ENCODE measurements at regions not wholly inside any gene's neighbourhood (a gene's known extent, or its start where the extent isn't known, plus 50 kb on each side); places are given as distances from the start of the nearest gene placed in this dataset.

DNA sequence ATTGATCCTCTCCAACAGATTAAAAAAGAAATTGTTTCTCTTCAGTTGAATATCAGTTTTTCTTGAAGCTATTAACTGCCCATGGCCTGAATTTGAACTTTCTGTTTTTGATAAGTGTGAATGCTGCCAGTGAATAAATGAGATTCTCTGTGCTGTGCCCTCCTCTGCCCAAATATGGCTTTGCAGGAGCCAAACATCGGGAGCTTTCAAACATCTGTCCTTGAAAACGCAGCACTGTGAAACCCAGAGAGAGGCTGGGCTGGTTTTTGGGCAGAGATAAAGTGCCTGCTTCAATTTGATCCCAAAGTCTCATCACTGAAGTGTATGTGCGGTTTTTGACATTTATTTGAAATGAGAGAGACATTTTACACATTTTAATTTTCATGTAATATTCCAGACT, 268.3 kb upstream of the SHH start:
- WGBS (ENCODE audit: missing lambda C conversion rate), result 14% methylated on average over 3 of the region's 3 CpGs
- TF ChIP-seq, protein P1, sequence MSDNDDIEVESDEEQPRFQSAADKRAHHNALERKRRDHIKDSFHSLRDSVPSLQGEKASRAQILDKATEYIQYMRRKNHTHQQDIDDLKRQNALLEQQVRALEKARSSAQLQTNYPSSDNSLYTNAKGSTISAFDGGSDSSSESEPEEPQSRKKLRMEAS (IDR thresholded peaks at IDR 0.05), result no peak
- TF ChIP-seq, protein P2, sequence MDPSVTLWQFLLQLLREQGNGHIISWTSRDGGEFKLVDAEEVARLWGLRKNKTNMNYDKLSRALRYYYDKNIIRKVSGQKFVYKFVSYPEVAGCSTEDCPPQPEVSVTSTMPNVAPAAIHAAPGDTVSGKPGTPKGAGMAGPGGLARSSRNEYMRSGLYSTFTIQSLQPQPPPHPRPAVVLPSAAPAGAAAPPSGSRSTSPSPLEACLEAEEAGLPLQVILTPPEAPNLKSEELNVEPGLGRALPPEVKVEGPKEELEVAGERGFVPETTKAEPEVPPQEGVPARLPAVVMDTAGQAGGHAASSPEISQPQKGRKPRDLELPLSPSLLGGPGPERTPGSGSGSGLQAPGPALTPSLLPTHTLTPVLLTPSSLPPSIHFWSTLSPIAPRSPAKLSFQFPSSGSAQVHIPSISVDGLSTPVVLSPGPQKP (IDR thresholded peaks at IDR 0.05; ENCODE audit: low read depth, low read length), result no peak
- TF ChIP-seq TP53 (CRISPR knock-in tag; IDR thresholded peaks at IDR 0.05) (no peak), PHF8 (IDR thresholded peaks at IDR 0.05; ENCODE audit: borderline replicate concordance, low read depth) (no peak), MAZ (IDR thresholded peaks at IDR 0.05; ENCODE audit: borderline replicate concordance, low read depth, low read length) (no peak), CBX8 (IDR thresholded peaks at IDR 0.05) (no peak), NFE2L2 (conservative IDR thresholded peaks at IDR 0.05; ENCODE audit: low read length) (no peak)
- TF ChIP-seq, protein P3, sequence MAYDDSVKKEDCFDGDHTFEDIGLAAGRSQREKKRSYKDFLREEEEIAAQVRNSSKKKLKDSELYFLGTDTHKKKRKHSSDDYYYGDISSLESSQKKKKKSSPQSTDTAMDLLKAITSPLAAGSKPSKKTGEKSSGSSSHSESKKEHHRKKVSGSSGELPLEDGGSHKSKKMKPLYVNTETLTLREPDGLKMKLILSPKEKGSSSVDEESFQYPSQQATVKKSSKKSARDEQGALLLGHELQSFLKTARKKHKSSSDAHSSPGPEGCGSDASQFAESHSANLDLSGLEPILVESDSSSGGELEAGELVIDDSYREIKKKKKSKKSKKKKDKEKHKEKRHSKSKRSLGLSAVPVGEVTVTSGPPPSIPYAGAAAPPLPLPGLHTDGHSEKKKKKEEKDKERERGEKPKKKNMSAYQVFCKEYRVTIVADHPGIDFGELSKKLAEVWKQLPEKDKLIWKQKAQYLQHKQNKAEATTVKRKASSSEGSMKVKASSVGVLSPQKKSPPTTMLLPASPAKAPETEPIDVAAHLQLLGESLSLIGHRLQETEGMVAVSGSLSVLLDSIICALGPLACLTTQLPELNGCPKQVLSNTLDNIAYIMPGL (CRISPR knock-in tag; IDR thresholded peaks at IDR 0.05; ENCODE audit: borderline replicate concordance), result no peak
- ATAC-seq, result no peak; a peak in 1 of 6 replicates
- POLR2A ChIA-PET, result no interaction called here
- H3K4me2 ChIP-seq, result no peak overlapping the region
- no peaks in the 10 kb centered on the region for H3K9me3 ChIP-seq
- no peak overlapping the region for H3K4me3 ChIP-seq
- no peak for FAIRE-seq
- H3K27ac ChIP-seq, result no peak overlapping the region
- H3K4me1 ChIP-seq, result no peaks in the 10 kb centered on the region
- CTCF ChIA-PET, result no interaction called here
- DNase-seq (ENCODE audit: low read depth in 1 of 2, low spot score in 1 of 2), result no peak

DNA sequence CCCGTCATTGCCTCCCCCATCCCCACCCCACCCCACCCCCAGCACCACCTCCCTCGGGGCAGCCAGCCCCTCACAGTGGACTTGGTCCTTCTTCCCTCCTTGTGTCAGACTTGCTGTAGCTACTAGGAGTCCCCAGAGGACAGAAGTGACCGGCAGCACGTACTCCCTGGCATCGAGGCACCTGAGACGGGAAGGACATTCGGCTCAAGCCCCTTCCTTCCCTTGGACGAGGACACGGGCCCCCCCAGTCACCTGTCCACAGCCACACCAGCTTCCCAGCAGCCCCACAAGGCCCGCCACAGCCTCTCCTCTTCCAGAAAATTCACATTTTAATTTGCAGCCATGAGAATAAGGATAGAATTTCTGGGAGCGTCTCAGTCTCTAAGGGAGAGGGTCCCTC, 267.8 kb upstream of the SHH start:
- ChIA-PET CTCF (no interaction called here), POLR2A (no interaction called here)
- DNase-seq (ENCODE audit: low read depth in 1 of 2, low spot score in 1 of 2) (no peak), FAIRE-seq (no peak), ATAC-seq (no peak)
- H3K4me3 ChIP-seq, result no peak overlapping the region
- H3K4me2 ChIP-seq, result no peak overlapping the region
- no peaks in the 10 kb centered on the region for H3K4me1 ChIP-seq
- WGBS (ENCODE audit: missing lambda C conversion rate), result 73% methylated on average over 9 of the region's 11 CpGs
- TF ChIP-seq FOXS1 (CRISPR knock-in tag; IDR thresholded peaks at IDR 0.05) (no peak), HDAC2 (IDR thresholded peaks at IDR 0.05) (no peak), RARB (CRISPR knock-in tag; IDR thresholded peaks at IDR 0.05) (no peak), MYC (IDR thresholded peaks at IDR 0.05; ENCODE audit: borderline replicate concordance, low read length) (no peak), CHD2 (IDR thresholded peaks at IDR 0.05; ENCODE audit: low read length, partially characterized antibody) (no peak), NR3C1 (IDR thresholded peaks at IDR 0.05) (no peak), CHD4 (IDR thresholded peaks at IDR 0.05; ENCODE audit: borderline replicate concordance) (no peak)
- TF ChIP-seq, protein P1 (IDR thresholded peaks at IDR 0.05), result no peak
- TF ChIP-seq, protein P4, sequence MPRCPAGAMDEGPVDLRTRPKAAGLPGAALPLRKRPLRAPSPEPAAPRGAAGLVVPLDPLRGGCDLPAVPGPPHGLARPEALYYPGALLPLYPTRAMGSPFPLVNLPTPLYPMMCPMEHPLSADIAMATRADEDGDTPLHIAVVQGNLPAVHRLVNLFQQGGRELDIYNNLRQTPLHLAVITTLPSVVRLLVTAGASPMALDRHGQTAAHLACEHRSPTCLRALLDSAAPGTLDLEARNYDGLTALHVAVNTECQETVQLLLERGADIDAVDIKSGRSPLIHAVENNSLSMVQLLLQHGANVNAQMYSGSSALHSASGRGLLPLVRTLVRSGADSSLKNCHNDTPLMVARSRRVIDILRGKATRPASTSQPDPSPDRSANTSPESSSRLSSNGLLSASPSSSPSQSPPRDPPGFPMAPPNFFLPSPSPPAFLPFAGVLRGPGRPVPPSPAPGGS (IDR thresholded peaks at IDR 0.05), result no peak
- TF ChIP-seq, protein P2 (IDR thresholded peaks at IDR 0.05; ENCODE audit: low read depth, low read length), result no peak
- TF ChIP-seq, protein P5, sequence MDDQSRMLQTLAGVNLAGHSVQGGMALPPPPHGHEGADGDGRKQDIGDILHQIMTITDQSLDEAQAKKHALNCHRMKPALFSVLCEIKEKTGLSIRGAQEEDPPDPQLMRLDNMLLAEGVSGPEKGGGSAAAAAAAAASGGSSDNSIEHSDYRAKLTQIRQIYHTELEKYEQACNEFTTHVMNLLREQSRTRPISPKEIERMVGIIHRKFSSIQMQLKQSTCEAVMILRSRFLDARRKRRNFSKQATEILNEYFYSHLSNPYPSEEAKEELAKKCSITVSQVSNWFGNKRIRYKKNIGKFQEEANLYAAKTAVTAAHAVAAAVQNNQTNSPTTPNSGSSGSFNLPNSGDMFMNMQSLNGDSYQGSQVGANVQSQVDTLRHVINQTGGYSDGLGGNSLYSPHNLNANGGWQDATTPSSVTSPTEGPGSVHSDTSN (IDR thresholded peaks at IDR 0.05), result no peak
- no peak overlapping the region for H3K27ac ChIP-seq
- H3K9me3 ChIP-seq, result no peaks in the 10 kb centered on the region
